ENCODE measurements at regions not wholly inside any gene's neighbourhood (a gene's known extent, or its start where the extent isn't known, plus 50 kb on each side); places are given as distances from the start of the nearest gene placed in this dataset.

- Histone ChIP-seq H3K9me3 (ENCODE audit: low read length) (no peaks in the 10 kb centered on the region), H3K27ac (ENCODE audit: low read depth, low read length) (no peak overlapping the region), H3K4me3 (ENCODE audit: low read length) (no peak overlapping the region), H3K27me3 (ENCODE audit: insufficient read depth, low read length, poor library complexity, severe bottlenecking) (peaks cover 9% of the 10 kb centered on the region), H3K4me1 (ENCODE audit: insufficient read depth, low read length) (no peaks in the 10 kb centered on the region), H3K36me3 (ENCODE audit: insufficient read depth, low read length) (no peaks in the 10 kb centered on the region)
- no peak for DNase-seq
- ChIA-PET POLR2A (no interaction called here), CTCF (no interaction called here)
- Mint-ChIP-seq H3K27me3 (peaks cover 26 to 65% of the 10 kb centered on the region in 2 donors), H3K4me3 (no peak overlapping the region), H3K9me3 (peaks cover 0 to 4% (median 2%) of the 10 kb centered on the region in 5 donors), H3K4me1 (peaks cover 0 to 4% (median 0%) of the 10 kb centered on the region in 3 donors), H3K27ac (no peak overlapping the region), H3K36me3 (no peaks in the 10 kb centered on the region)
These were observed 297.4 kb downstream of the TFAP2C start for GRCh38 chr20:56926501-56926900.

- Mint-ChIP-seq H3K27ac (no peak overlapping the region), H3K9me3 (peaks cover 0 to 3% (median 2%) of the 10 kb centered on the region in 5 donors), H3K27me3 (peaks cover 23 to 59% of the 10 kb centered on the region in 2 donors), H3K36me3 (no peaks in the 10 kb centered on the region), H3K4me3 (no peak overlapping the region), H3K4me1 (peaks cover 0 to 4% (median 0%) of the 10 kb centered on the region in 3 donors)
- H3K4me1 ChIP-seq (ENCODE audit: insufficient read depth, low read length) = no peaks in the 10 kb centered on the region
- DNase-seq = no peak
- no peaks in the 10 kb centered on the region for H3K36me3 ChIP-seq (ENCODE audit: insufficient read depth, low read length)
- no peaks in the 10 kb centered on the region for H3K9me3 ChIP-seq (ENCODE audit: low read length)
- ChIA-PET CTCF (no interaction called here), POLR2A (no interaction called here)
- H3K4me3 ChIP-seq (ENCODE audit: low read length) = no peak overlapping the region
- H3K27ac ChIP-seq (ENCODE audit: low read depth, low read length) = no peak overlapping the region
- peaks cover 9% of the 10 kb centered on the region for H3K27me3 ChIP-seq (ENCODE audit: insufficient read depth, low read length, poor library complexity, severe bottlenecking)
These were observed 298.0 kb downstream of the TFAP2C start for GRCh38 chr20:56927127-56927526.

GRCh38 chr20:56928007-56928406, 298.9 kb downstream of the TFAP2C start:
- H3K27me3 ChIP-seq (ENCODE audit: insufficient read depth, low read length, poor library complexity, severe bottlenecking) = peaks cover 9% of the 10 kb centered on the region

GRCh38 chr20:56929606-56930005, 300.5 kb downstream of the TFAP2C start:
- no peaks in the 10 kb centered on the region for H3K4me1 ChIP-seq (ENCODE audit: insufficient read depth, low read length)
- no peaks in the 10 kb centered on the region for H3K36me3 ChIP-seq (ENCODE audit: insufficient read depth, low read length)
- peaks cover 0 to 3% (median 0%) of the 10 kb centered on the region in 3 donors for H3K4me1 Mint-ChIP-seq
- peaks cover 0 to 6% (median 2%) of the 10 kb centered on the region in 5 donors for H3K9me3 Mint-ChIP-seq
- no peak for DNase-seq
- peaks cover 0 to 2% (median 0%) of the 10 kb centered on the region in 3 donors for H3K36me3 Mint-ChIP-seq
- H3K4me3 ChIP-seq (ENCODE audit: low read length) = no peak overlapping the region
- ChIA-PET POLR2A (no interaction called here), CTCF (no interaction called here)
- no peaks in the 10 kb centered on the region for H3K9me3 ChIP-seq (ENCODE audit: low read length)
- H3K27me3 ChIP-seq (ENCODE audit: insufficient read depth, low read length, poor library complexity, severe bottlenecking) = peaks cover 1% of the 10 kb centered on the region
- H3K4me3 Mint-ChIP-seq = no peak overlapping the region
- no peak overlapping the region for H3K27ac Mint-ChIP-seq
- peaks cover 12 to 52% of the 10 kb centered on the region in 2 donors for H3K27me3 Mint-ChIP-seq
- no peak overlapping the region for H3K27ac ChIP-seq (ENCODE audit: low read depth, low read length)

More at GRCh38 chr20:56928007-56928406, 298.9 kb downstream of the TFAP2C start:
- Mint-ChIP-seq H3K4me1 (peaks cover 0 to 4% (median 0%) of the 10 kb centered on the region in 3 donors), H3K27me3 (peaks cover 20 to 63% of the 10 kb centered on the region in 2 donors), H3K36me3 (no peaks in the 10 kb centered on the region), H3K27ac (no peak overlapping the region), H3K9me3 (peaks cover 0 to 6% (median 2%) of the 10 kb centered on the region in 5 donors), H3K4me3 (no peak overlapping the region)
- Histone ChIP-seq H3K4me1 (ENCODE audit: insufficient read depth, low read length) (no peaks in the 10 kb centered on the region), H3K9me3 (ENCODE audit: low read length) (no peaks in the 10 kb centered on the region), H3K27ac (ENCODE audit: low read depth, low read length) (no peak overlapping the region), H3K4me3 (ENCODE audit: low read length) (no peak overlapping the region), H3K36me3 (ENCODE audit: insufficient read depth, low read length) (no peaks in the 10 kb centered on the region)
- DNase-seq = no peak
- CTCF ChIA-PET = no interaction called here
- POLR2A ChIA-PET = no interaction called here

GRCh38 chr20:56930876-56931275, 301.8 kb downstream of the TFAP2C start:
- no peak for DNase-seq
- H3K4me3 Mint-ChIP-seq = no peak overlapping the region
- H3K4me1 Mint-ChIP-seq = no peaks in the 10 kb centered on the region
- Histone ChIP-seq H3K36me3 (ENCODE audit: insufficient read depth, low read length) (no peaks in the 10 kb centered on the region), H3K9me3 (ENCODE audit: low read length) (no peaks in the 10 kb centered on the region), H3K4me3 (ENCODE audit: low read length) (no peak overlapping the region), H3K4me1 (ENCODE audit: insufficient read depth, low read length) (no peaks in the 10 kb centered on the region), H3K27me3 (ENCODE audit: insufficient read depth, low read length, poor library complexity, severe bottlenecking) (no peaks in the 10 kb centered on the region), H3K27ac (ENCODE audit: low read depth, low read length) (no peak overlapping the region)
- H3K27me3 Mint-ChIP-seq = peaks cover 9 to 46% of the 10 kb centered on the region in 2 donors
- H3K27ac Mint-ChIP-seq = no peak overlapping the region
- POLR2A ChIA-PET = no interaction called here
- H3K36me3 Mint-ChIP-seq = peaks cover 0 to 2% (median 0%) of the 10 kb centered on the region in 3 donors
- peaks cover 0 to 6% (median 2%) of the 10 kb centered on the region in 5 donors for H3K9me3 Mint-ChIP-seq
- CTCF ChIA-PET = no interaction called here

GRCh38 chr20:56932575-56933330, 303.6 kb downstream of the TFAP2C start:
- Mint-ChIP-seq H3K4me3 (no peak overlapping the region), H3K27ac (no peak overlapping the region), H3K4me1 (no peaks in the 10 kb centered on the region), H3K27me3 (peaks cover 9 to 27% of the 10 kb centered on the region in 2 donors), H3K36me3 (peaks cover 0 to 2% (median 0%) of the 10 kb centered on the region in 3 donors), H3K9me3 (peaks cover 0 to 3% (median 2%) of the 10 kb centered on the region in 5 donors)
- Histone ChIP-seq H3K9me3 (ENCODE audit: low read length) (no peaks in the 10 kb centered on the region), H3K27me3 (ENCODE audit: insufficient read depth, low read length, poor library complexity, severe bottlenecking) (no peaks in the 10 kb centered on the region), H3K4me1 (ENCODE audit: insufficient read depth, low read length) (no peaks in the 10 kb centered on the region), H3K27ac (ENCODE audit: low read depth, low read length) (no peak overlapping the region), H3K36me3 (ENCODE audit: insufficient read depth, low read length) (no peaks in the 10 kb centered on the region), H3K4me3 (ENCODE audit: low read length) (no peak overlapping the region)
- DNase-seq = no peak
- ChIA-PET POLR2A (no interaction called here), CTCF (no interaction called here)

GRCh38 chr20:56933331-56933698, 304.2 kb downstream of the TFAP2C start:
- ChIA-PET CTCF (no interaction called here), POLR2A (no interaction called here)
- no peaks in the 10 kb centered on the region for H3K9me3 ChIP-seq (ENCODE audit: low read length)
- H3K27me3 ChIP-seq (ENCODE audit: insufficient read depth, low read length, poor library complexity, severe bottlenecking) = no peaks in the 10 kb centered on the region
- no peak overlapping the region for H3K4me3 ChIP-seq (ENCODE audit: low read length)
- H3K36me3 Mint-ChIP-seq = peaks cover 0 to 2% (median 0%) of the 10 kb centered on the region in 3 donors
- H3K4me1 Mint-ChIP-seq = no peaks in the 10 kb centered on the region
- no peaks in the 10 kb centered on the region for H3K4me1 ChIP-seq (ENCODE audit: insufficient read depth, low read length)
- DNase-seq = no peak
- H3K27ac ChIP-seq (ENCODE audit: low read depth, low read length) = no peak overlapping the region
- H3K27ac Mint-ChIP-seq = no peak overlapping the region
- H3K27me3 Mint-ChIP-seq = peaks cover 7 to 22% of the 10 kb centered on the region in 2 donors
- no peak overlapping the region for H3K4me3 Mint-ChIP-seq
- H3K36me3 ChIP-seq (ENCODE audit: insufficient read depth, low read length) = no peaks in the 10 kb centered on the region
- peaks cover 0 to 3% (median 2%) of the 10 kb centered on the region in 5 donors for H3K9me3 Mint-ChIP-seq

- ChIA-PET CTCF (no interaction called here), POLR2A (no interaction called here)
- Mint-ChIP-seq H3K4me3 (no peak overlapping the region), H3K27ac (no peak overlapping the region), H3K4me1 (no peaks in the 10 kb centered on the region), H3K9me3 (peaks cover 0 to 3% (median 2%) of the 10 kb centered on the region in 5 donors), H3K36me3 (peaks cover 0 to 2% (median 0%) of the 10 kb centered on the region in 3 donors), H3K27me3 (peaks cover 3 to 13% of the 10 kb centered on the region in 2 donors)
- Histone ChIP-seq H3K27me3 (ENCODE audit: insufficient read depth, low read length, poor library complexity, severe bottlenecking) (no peaks in the 10 kb centered on the region), H3K4me1 (ENCODE audit: insufficient read depth, low read length) (no peaks in the 10 kb centered on the region), H3K9me3 (ENCODE audit: low read length) (no peaks in the 10 kb centered on the region), H3K27ac (ENCODE audit: low read depth, low read length) (no peak overlapping the region), H3K36me3 (ENCODE audit: insufficient read depth, low read length) (no peaks in the 10 kb centered on the region), H3K4me3 (ENCODE audit: low read length) (no peak overlapping the region)
- DNase-seq = no peak
These were observed 305.8 kb downstream of the TFAP2C start for GRCh38 chr20:56934888-56935287.

All from CD8-positive, alpha-beta memory T cell (primary cell).